ENCODE measurements at regions not wholly inside any gene's neighbourhood (a gene's known extent, or its start where the extent isn't known, plus 50 kb on each side); places are given as distances from the start of the nearest gene placed in this dataset.

- H3K4me3 ChIP-seq (ENCODE audit: low read depth, low read length) = no peak overlapping the region
- TF ChIP-seq CTCF (IDR thresholded peaks at IDR 0.05; ENCODE audit: insufficient read depth, low read length) = no peak
- no peak for DNase-seq (ENCODE audit: low read depth)
Measured at GRCh38 chr4:66658809-66659208, 886.5 kb downstream of the CENPC start.

DNA sequence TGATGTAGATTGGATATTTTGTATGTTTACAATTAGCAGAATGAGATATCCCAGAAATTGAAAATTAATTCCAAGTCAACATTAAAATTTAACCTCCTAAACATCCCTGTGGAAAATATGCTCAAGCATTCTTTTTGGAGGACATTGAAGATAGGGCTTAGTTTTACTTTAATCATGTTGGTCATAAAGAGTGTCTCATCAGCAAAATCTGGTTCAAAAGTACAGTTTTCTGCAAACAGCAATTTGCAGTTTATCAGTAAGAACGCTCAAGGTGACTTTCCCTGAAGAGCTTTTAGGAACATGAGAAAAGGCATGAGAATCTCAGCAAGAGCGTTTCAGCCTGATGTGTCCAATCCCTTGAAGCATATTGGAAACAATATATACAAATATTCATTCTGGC lies 889.8 kb downstream of the CENPC start:
- no peak for TF ChIP-seq CTCF (IDR thresholded peaks at IDR 0.05; ENCODE audit: insufficient read depth, low read length)
- DNase-seq (ENCODE audit: low read depth) = no peak
- H3K4me3 ChIP-seq (ENCODE audit: low read depth, low read length) = no peak overlapping the region

- peak; percentile 62 for DNase-seq (ENCODE audit: low read depth)
- TF ChIP-seq CTCF (IDR thresholded peaks at IDR 0.05; ENCODE audit: insufficient read depth, low read length) = no peak
- no peak overlapping the region for H3K4me3 ChIP-seq (ENCODE audit: low read depth, low read length)
Measured at GRCh38 chr4:66653937-66654336, 891.4 kb downstream of the CENPC start.

DNA sequence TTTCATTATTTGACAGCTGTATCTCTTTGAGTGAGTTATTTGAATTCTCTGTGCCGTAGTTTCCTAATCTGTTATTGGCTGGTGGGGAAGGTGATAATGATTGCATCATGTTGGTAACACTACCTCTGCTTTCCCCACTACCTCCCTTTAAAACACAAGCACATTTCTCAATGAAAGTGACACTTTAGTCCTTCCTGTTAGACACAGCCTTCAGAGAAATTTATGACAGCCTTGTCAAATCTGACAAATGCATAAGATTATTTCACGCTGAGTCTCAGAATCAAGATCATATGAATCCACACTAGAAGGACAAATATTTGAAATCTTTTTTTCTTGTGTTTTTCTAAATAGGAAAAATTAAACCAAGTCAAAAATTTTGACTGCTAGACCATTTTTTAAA lies 896.1 kb downstream of the CENPC start:
- DNase-seq (ENCODE audit: low read depth) = no peak
- TF ChIP-seq CTCF (IDR thresholded peaks at IDR 0.05; ENCODE audit: insufficient read depth, low read length) = no peak
- no peak overlapping the region for H3K4me3 ChIP-seq (ENCODE audit: low read depth, low read length)

DNA sequence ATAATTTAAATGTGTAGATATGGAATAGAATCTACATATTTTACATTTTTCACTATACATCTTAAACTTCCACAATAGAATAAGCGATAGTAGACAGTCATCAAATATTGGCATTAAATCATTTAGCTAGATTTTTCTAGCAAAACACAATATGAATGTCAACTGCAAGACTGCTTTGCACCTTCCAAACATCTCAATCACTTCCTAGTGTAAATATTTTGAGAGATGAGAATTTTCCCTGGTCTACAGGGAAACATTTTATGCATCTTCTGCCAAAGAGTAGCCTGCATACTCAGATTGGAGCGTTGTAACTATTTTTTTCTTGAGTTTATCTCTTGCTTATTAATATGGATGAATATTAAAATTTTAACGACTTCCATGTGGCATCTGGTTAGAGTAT lies 897.4 kb downstream of the CENPC start:
- H3K4me3 ChIP-seq (ENCODE audit: low read depth, low read length) = no peak overlapping the region
- DNase-seq (ENCODE audit: low read depth) = no peak
- no peak for TF ChIP-seq CTCF (IDR thresholded peaks at IDR 0.05; ENCODE audit: insufficient read depth, low read length)

- DNase-seq (ENCODE audit: low read depth) = no peak
- no peak overlapping the region for H3K4me3 ChIP-seq (ENCODE audit: low read depth, low read length)
- TF ChIP-seq CTCF (IDR thresholded peaks at IDR 0.05; ENCODE audit: insufficient read depth, low read length) = no peak
Measured at GRCh38 chr4:66647476-66647875, 897.8 kb downstream of the CENPC start.

- H3K4me3 ChIP-seq (ENCODE audit: low read depth, low read length) = no peak overlapping the region
- TF ChIP-seq CTCF (IDR thresholded peaks at IDR 0.05; ENCODE audit: insufficient read depth, low read length) = no peak
- DNase-seq (ENCODE audit: low read depth) = peak; percentile 16
Measured at GRCh38 chr4:66640233-66640990, 904.9 kb downstream of the CENPC start.

Data from fibroblast of the aortic adventitia (primary cell).